GM04503 (cell line): ENCODE measurements at regions not wholly inside any gene's neighbourhood (a gene's known extent, or its start where the extent isn't known, plus 50 kb on each side); places are given as distances from the start of the nearest gene placed in this dataset.
A peak's percentile ranks its signal among the peaks of the same experiment; 100 is the strongest.

Experiments used
- DNase-seq: peaks from one replicate; pipeline ENCODE4 v3.0.0-alpha.2; 2012; ENCODE audit warnings: low read depth

GRCh38 chr3:43866529-43867353 is 176.0 kb downstream of the ABHD5 start:
- DNase-seq, result peak; percentile 88

GRCh38 chr3:43867436-43868072 is 176.8 kb downstream of the ABHD5 start:
- DNase-seq, result peak; percentile 90

- DNase-seq, result no peak
Observed at GRCh38 chr3:43869491-43869890, 178.8 kb downstream of the ABHD5 start.

GRCh38 chr3:43870120-43870519 is 179.4 kb downstream of the ABHD5 start:
- DNase-seq, result no peak

- no peak for DNase-seq
Observed at GRCh38 chr3:43870844-43871626, 180.3 kb downstream of the ABHD5 start.

GRCh38 chr3:43871627-43872245 is 181.0 kb downstream of the ABHD5 start:
- no peak for DNase-seq

- no peak for DNase-seq
Observed at GRCh38 chr3:43872301-43872700, 181.6 kb downstream of the ABHD5 start.

GRCh38 chr3:43872901-43873300 is 182.2 kb downstream of the ABHD5 start:
- DNase-seq, result no peak

- DNase-seq, result no peak
Observed at GRCh38 chr3:43873723-43874122, 183.0 kb downstream of the ABHD5 start.

GRCh38 chr3:43874290-43874689 is 183.6 kb downstream of the ABHD5 start:
- no peak for DNase-seq

GRCh38 chr3:43874731-43875130 is 184.0 kb downstream of the ABHD5 start:
- no peak for DNase-seq

GRCh38 chr3:43876648-43877047 is 185.9 kb downstream of the ABHD5 start:
- DNase-seq, result no peak

- DNase-seq, result no peak
Observed at GRCh38 chr3:43879166-43879565, 188.4 kb downstream of the ABHD5 start.

GRCh38 chr3:43882976-43883680 is 192.4 kb downstream of the ABHD5 start:
- no peak for DNase-seq

GRCh38 chr3:43883729-43884396 is 193.1 kb downstream of the ABHD5 start:
- DNase-seq, result no peak

GRCh38 chr3:43884581-43884980 is 193.8 kb downstream of the ABHD5 start:
- DNase-seq, result no peak

GRCh38 chr3:43885908-43886618 is 195.3 kb downstream of the ABHD5 start:
- DNase-seq, result no peak

GRCh38 chr3:43892061-43892460 is 201.3 kb downstream of the ABHD5 start:
- no peak for DNase-seq

GRCh38 chr3:43892526-43892925 is 201.8 kb downstream of the ABHD5 start:
- no peak for DNase-seq

- DNase-seq, result no peak
Observed at GRCh38 chr3:43893727-43894126, 203.0 kb downstream of the ABHD5 start.
